Lower leg skin (tissue), 3 donors: ENCODE measurements at regions not wholly inside any gene's neighbourhood (a gene's known extent, or its start where the extent isn't known, plus 50 kb on each side); places are given as distances from the start of the nearest gene placed in this dataset.

ENCODE experiments used
- CTCF ChIP-seq, 3 donors: fragments of 450-650 bp; IDR thresholded peaks; one replicate each; pipeline ENCODE4 v1.5.1; 2016; ENCODE audit warnings: antibody characterized with exemption in 3 of 3, mild to moderate bottlenecking in 3 of 3, moderate library complexity in 2 of 3
- POLR2A ChIP-seq, 2 donors: fragments of 450-650 bp; IDR thresholded peaks; one replicate each; pipeline ENCODE4 v1.6.1; 2016 to 2017; ENCODE audit warnings: antibody characterized with exemption in 2 of 2, mild to moderate bottlenecking in 1 of 2, moderate library complexity in 1 of 2

- TF ChIP-seq POLR2A (IDR thresholded peaks at IDR 0.05) (no peak), CTCF (IDR thresholded peaks at IDR 0.05) (no peak)
Observed at GRCh38 chr3:157588386-157589060, 85.3 kb upstream of the VEPH1 start.
